ENCODE measurements at regions not wholly inside any gene's neighbourhood (a gene's known extent, or its start where the extent isn't known, plus 50 kb on each side); places are given as distances from the start of the nearest gene placed in this dataset.

GRCh38 chr13:61136093-61136492 is 279.6 kb downstream of the PCDH20 start:
- Histone ChIP-seq H3K27ac (ENCODE audit: low read depth, low read length) (no peak overlapping the region), H3K9ac (ENCODE audit: low read length) (no peak overlapping the region), H3K27me3 (ENCODE audit: control insufficient read depth in 1 of 2, insufficient read depth in 2 of 2, low read length in 2 of 2) (no peaks in the 10 kb centered on the region), H3K4me1 (ENCODE audit: insufficient read depth, low read length) (no peaks in the 10 kb centered on the region), H3K9me3 (ENCODE audit: low read length) (no peaks in the 10 kb centered on the region), H3K36me3 (ENCODE audit: insufficient read depth, low read length) (no peaks in the 10 kb centered on the region), H3K4me3 (ENCODE audit: low read depth in 1 of 2, low read length in 2 of 2) (no peak overlapping the region)

GRCh38 chr13:61135583-61135982 is 280.1 kb downstream of the PCDH20 start:
- no peaks in the 10 kb centered on the region for H3K27me3 ChIP-seq (ENCODE audit: control insufficient read depth in 1 of 2, insufficient read depth in 2 of 2, low read length in 2 of 2)
- H3K4me1 ChIP-seq (ENCODE audit: insufficient read depth, low read length): no peaks in the 10 kb centered on the region
- H3K9ac ChIP-seq (ENCODE audit: low read length): no peak overlapping the region
- no peak overlapping the region for H3K4me3 ChIP-seq (ENCODE audit: low read depth in 1 of 2, low read length in 2 of 2)
- no peaks in the 10 kb centered on the region for H3K36me3 ChIP-seq (ENCODE audit: insufficient read depth, low read length)
- no peaks in the 10 kb centered on the region for H3K9me3 ChIP-seq (ENCODE audit: low read length)
- no peak overlapping the region for H3K27ac ChIP-seq (ENCODE audit: low read depth, low read length)

- Histone ChIP-seq H3K4me3 (ENCODE audit: low read depth in 1 of 2, low read length in 2 of 2) (no peak overlapping the region), H3K4me1 (ENCODE audit: insufficient read depth, low read length) (no peaks in the 10 kb centered on the region), H3K27ac (ENCODE audit: low read depth, low read length) (no peak overlapping the region), H3K9me3 (ENCODE audit: low read length) (no peaks in the 10 kb centered on the region), H3K36me3 (ENCODE audit: insufficient read depth, low read length) (no peaks in the 10 kb centered on the region), H3K9ac (ENCODE audit: low read length) (no peak overlapping the region), H3K27me3 (ENCODE audit: control insufficient read depth in 1 of 2, insufficient read depth in 2 of 2, low read length in 2 of 2) (no peaks in the 10 kb centered on the region)
Observed at GRCh38 chr13:61128850-61129645, 286.6 kb downstream of the PCDH20 start.

GRCh38 chr13:61123538-61124289 is 291.9 kb downstream of the PCDH20 start:
- no peak overlapping the region for H3K9ac ChIP-seq (ENCODE audit: low read length)
- H3K27me3 ChIP-seq (ENCODE audit: control insufficient read depth in 1 of 2, insufficient read depth in 2 of 2, low read length in 2 of 2): no peaks in the 10 kb centered on the region
- no peaks in the 10 kb centered on the region for H3K4me1 ChIP-seq (ENCODE audit: insufficient read depth, low read length)
- no peaks in the 10 kb centered on the region for H3K9me3 ChIP-seq (ENCODE audit: low read length)
- no peak overlapping the region for H3K27ac ChIP-seq (ENCODE audit: low read depth, low read length)
- no peak overlapping the region for H3K4me3 ChIP-seq (ENCODE audit: low read depth in 1 of 2, low read length in 2 of 2)
- H3K36me3 ChIP-seq (ENCODE audit: insufficient read depth, low read length): no peaks in the 10 kb centered on the region

- Histone ChIP-seq H3K27ac (ENCODE audit: low read depth, low read length) (no peak overlapping the region), H3K27me3 (ENCODE audit: control insufficient read depth in 1 of 2, insufficient read depth in 2 of 2, low read length in 2 of 2) (no peaks in the 10 kb centered on the region), H3K4me1 (ENCODE audit: insufficient read depth, low read length) (no peaks in the 10 kb centered on the region), H3K36me3 (ENCODE audit: insufficient read depth, low read length) (no peaks in the 10 kb centered on the region), H3K9ac (ENCODE audit: low read length) (no peak overlapping the region), H3K4me3 (ENCODE audit: low read depth in 1 of 2, low read length in 2 of 2) (no peak overlapping the region), H3K9me3 (ENCODE audit: low read length) (no peaks in the 10 kb centered on the region)
Observed at GRCh38 chr13:61113140-61113658, 302.4 kb downstream of the PCDH20 start.

GRCh38 chr13:61111529-61111928 is 304.1 kb downstream of the PCDH20 start:
- H3K9me3 ChIP-seq (ENCODE audit: low read length): no peaks in the 10 kb centered on the region
- no peaks in the 10 kb centered on the region for H3K27me3 ChIP-seq (ENCODE audit: control insufficient read depth in 1 of 2, insufficient read depth in 2 of 2, low read length in 2 of 2)
- no peak overlapping the region for H3K4me3 ChIP-seq (ENCODE audit: low read depth in 1 of 2, low read length in 2 of 2)
- H3K36me3 ChIP-seq (ENCODE audit: insufficient read depth, low read length): no peaks in the 10 kb centered on the region
- no peak overlapping the region for H3K9ac ChIP-seq (ENCODE audit: low read length)
- H3K27ac ChIP-seq (ENCODE audit: low read depth, low read length): no peak overlapping the region
- H3K4me1 ChIP-seq (ENCODE audit: insufficient read depth, low read length): no peaks in the 10 kb centered on the region

GRCh38 chr13:61110732-61111131 is 304.9 kb downstream of the PCDH20 start:
- Histone ChIP-seq H3K9me3 (ENCODE audit: low read length) (no peaks in the 10 kb centered on the region), H3K9ac (ENCODE audit: low read length) (no peak overlapping the region), H3K4me3 (ENCODE audit: low read depth in 1 of 2, low read length in 2 of 2) (no peak overlapping the region), H3K27ac (ENCODE audit: low read depth, low read length) (no peak overlapping the region), H3K36me3 (ENCODE audit: insufficient read depth, low read length) (no peaks in the 10 kb centered on the region), H3K4me1 (ENCODE audit: insufficient read depth, low read length) (no peaks in the 10 kb centered on the region), H3K27me3 (ENCODE audit: control insufficient read depth in 1 of 2, insufficient read depth in 2 of 2, low read length in 2 of 2) (no peaks in the 10 kb centered on the region)

- no peak overlapping the region for H3K4me3 ChIP-seq (ENCODE audit: low read depth in 1 of 2, low read length in 2 of 2)
- H3K27ac ChIP-seq (ENCODE audit: low read depth, low read length): no peak overlapping the region
- H3K36me3 ChIP-seq (ENCODE audit: insufficient read depth, low read length): no peaks in the 10 kb centered on the region
- no peaks in the 10 kb centered on the region for H3K9me3 ChIP-seq (ENCODE audit: low read length)
- no peak overlapping the region for H3K9ac ChIP-seq (ENCODE audit: low read length)
- no peaks in the 10 kb centered on the region for H3K4me1 ChIP-seq (ENCODE audit: insufficient read depth, low read length)
- H3K27me3 ChIP-seq (ENCODE audit: control insufficient read depth in 1 of 2, insufficient read depth in 2 of 2, low read length in 2 of 2): no peaks in the 10 kb centered on the region
Observed at GRCh38 chr13:61109741-61110140, 305.9 kb downstream of the PCDH20 start.

- Histone ChIP-seq H3K27ac (ENCODE audit: low read depth, low read length) (no peak overlapping the region), H3K4me1 (ENCODE audit: insufficient read depth, low read length) (no peaks in the 10 kb centered on the region), H3K36me3 (ENCODE audit: insufficient read depth, low read length) (no peaks in the 10 kb centered on the region), H3K4me3 (ENCODE audit: low read depth in 1 of 2, low read length in 2 of 2) (no peak overlapping the region), H3K27me3 (ENCODE audit: control insufficient read depth in 1 of 2, insufficient read depth in 2 of 2, low read length in 2 of 2) (no peaks in the 10 kb centered on the region), H3K9ac (ENCODE audit: low read length) (no peak overlapping the region), H3K9me3 (ENCODE audit: low read length) (no peaks in the 10 kb centered on the region)
Observed at GRCh38 chr13:61107989-61108388, 307.7 kb downstream of the PCDH20 start.

GRCh38 chr13:61095885-61096284 is 319.8 kb downstream of the PCDH20 start:
- no peaks in the 10 kb centered on the region for H3K9me3 ChIP-seq (ENCODE audit: low read length)
- H3K36me3 ChIP-seq (ENCODE audit: insufficient read depth, low read length): no peaks in the 10 kb centered on the region
- H3K4me1 ChIP-seq (ENCODE audit: insufficient read depth, low read length): no peaks in the 10 kb centered on the region
- no peak overlapping the region for H3K9ac ChIP-seq (ENCODE audit: low read length)
- no peak overlapping the region for H3K4me3 ChIP-seq (ENCODE audit: low read depth in 1 of 2, low read length in 2 of 2)
- no peaks in the 10 kb centered on the region for H3K27me3 ChIP-seq (ENCODE audit: control insufficient read depth in 1 of 2, insufficient read depth in 2 of 2, low read length in 2 of 2)
- no peak overlapping the region for H3K27ac ChIP-seq (ENCODE audit: low read depth, low read length)

GRCh38 chr13:61094865-61095264 is 320.8 kb downstream of the PCDH20 start:
- H3K27me3 ChIP-seq (ENCODE audit: control insufficient read depth in 1 of 2, insufficient read depth in 2 of 2, low read length in 2 of 2): no peaks in the 10 kb centered on the region
- H3K36me3 ChIP-seq (ENCODE audit: insufficient read depth, low read length): no peaks in the 10 kb centered on the region
- no peaks in the 10 kb centered on the region for H3K4me1 ChIP-seq (ENCODE audit: insufficient read depth, low read length)
- no peak overlapping the region for H3K9ac ChIP-seq (ENCODE audit: low read length)
- H3K27ac ChIP-seq (ENCODE audit: low read depth, low read length): no peak overlapping the region
- H3K9me3 ChIP-seq (ENCODE audit: low read length): no peaks in the 10 kb centered on the region
- H3K4me3 ChIP-seq (ENCODE audit: low read depth in 1 of 2, low read length in 2 of 2): no peak overlapping the region
